Stomach smooth muscle (tissue), 2 donors: ENCODE measurements at regions not wholly inside any gene's neighbourhood (a gene's known extent, or its start where the extent isn't known, plus 50 kb on each side); places are given as distances from the start of the nearest gene placed in this dataset.
"Not testable (repeated sequence)": the region's sequence is repeated elsewhere in the genome, so short reads cannot be mapped to it uniquely, and the experiment has no call there.

ENCODE experiments used
- H3K27ac ChIP-seq: one replicate; pipeline ENCODE4 v1.7.0; 2013; ENCODE audit warnings: mild to moderate bottlenecking, low read length, inconsistent platforms
- H3K27me3 ChIP-seq, 2 donors: one replicate each; pipeline ENCODE4 v1.7.0; 2013; ENCODE audit warnings: low read length in 2 of 2; ENCODE audit not compliant: insufficient read depth in 2 of 2, control insufficient read depth in 1 of 2
- H3K36me3 ChIP-seq, 2 donors: one replicate each; pipeline ENCODE4 v1.7.0; 2013; ENCODE audit warnings: low read length in 2 of 2; ENCODE audit not compliant: control insufficient read depth in 2 of 2, insufficient read depth in 2 of 2
- H3K4me1 ChIP-seq: one replicate; pipeline ENCODE4 v1.7.0; 2013; ENCODE audit warnings: low read length; ENCODE audit not compliant: control insufficient read depth, insufficient read depth
- H3K4me3 ChIP-seq, 2 donors: one replicate each; pipeline ENCODE4 v1.7.0; 2013; ENCODE audit warnings: low read length in 2 of 2
- H3K9ac ChIP-seq, 2 donors: one replicate each; pipeline ENCODE4 v1.7.0; 2013; ENCODE audit warnings: low read length in 2 of 2, mild to moderate bottlenecking in 1 of 2
- H3K9me3 ChIP-seq, 2 donors: one replicate each; pipeline ENCODE4 v1.7.0; 2013; ENCODE audit warnings: low read length in 2 of 2; ENCODE audit not compliant: control insufficient read depth in 2 of 2
- donor health status: healthy.
- donor health status: Pancreatic carcinoma.

GRCh38 chr7:9582824-9583223, 1149.4 kb downstream of the NXPH1 start:
- no peak overlapping the region for H3K9ac ChIP-seq
- H3K27ac ChIP-seq = no peak overlapping the region
- H3K27me3 ChIP-seq = no peaks in the 10 kb centered on the region
- H3K4me3 ChIP-seq = no peak overlapping the region
- no peaks in the 10 kb centered on the region for H3K36me3 ChIP-seq
- H3K9me3 ChIP-seq = no peaks in the 10 kb centered on the region
- no peaks in the 10 kb centered on the region for H3K4me1 ChIP-seq

- Histone ChIP-seq H3K9ac (no peak overlapping the region), H3K9me3 (no peaks in the 10 kb centered on the region), H3K27me3 (no peaks in the 10 kb centered on the region), H3K36me3 (no peaks in the 10 kb centered on the region), H3K4me1 (no peaks in the 10 kb centered on the region), H3K4me3 (no peak overlapping the region), H3K27ac (no peak overlapping the region)
These were observed 1165.0 kb downstream of the NXPH1 start for GRCh38 chr7:9598411-9598810.

GRCh38 chr7:9600974-9601373, 1167.6 kb downstream of the NXPH1 start:
- H3K27me3 ChIP-seq = no peaks in the 10 kb centered on the region
- no peaks in the 10 kb centered on the region for H3K9me3 ChIP-seq
- H3K4me1 ChIP-seq = no peaks in the 10 kb centered on the region
- no peak overlapping the region for H3K27ac ChIP-seq
- H3K36me3 ChIP-seq = no peaks in the 10 kb centered on the region
- H3K9ac ChIP-seq = no peak overlapping the region
- no peak overlapping the region for H3K4me3 ChIP-seq

GRCh38 chr7:9603291-9603690, 1169.9 kb downstream of the NXPH1 start:
- Histone ChIP-seq H3K9me3 (no peaks in the 10 kb centered on the region), H3K4me1 (no peaks in the 10 kb centered on the region)

GRCh38 chr7:9608560-9608959, 1175.2 kb downstream of the NXPH1 start:
- Histone ChIP-seq H3K4me3 (no peak overlapping the region), H3K27ac (no peak overlapping the region), H3K27me3 (no peaks in the 10 kb centered on the region), H3K9me3 (no peaks in the 10 kb centered on the region), H3K9ac (no peak overlapping the region), H3K36me3 (no peaks in the 10 kb centered on the region), H3K4me1 (no peaks in the 10 kb centered on the region)

More at GRCh38 chr7:9603291-9603690, 1169.9 kb downstream of the NXPH1 start:
- Histone ChIP-seq H3K27ac (no peak overlapping the region), H3K4me3 (no peak overlapping the region), H3K9ac (no peak overlapping the region), H3K27me3 (no peaks in the 10 kb centered on the region), H3K36me3 (no peaks in the 10 kb centered on the region)

GRCh38 chr7:9620899-9621298, 1187.5 kb downstream of the NXPH1 start:
- H3K27me3 ChIP-seq, H3K4me3 ChIP-seq, H3K4me1 ChIP-seq, H3K9ac ChIP-seq, H3K36me3 ChIP-seq, H3K9me3 ChIP-seq, H3K27ac ChIP-seq: not testable (repeated sequence)

- not testable (repeated sequence) for H3K9ac ChIP-seq, H3K9me3 ChIP-seq, H3K27me3 ChIP-seq, H3K27ac ChIP-seq, H3K36me3 ChIP-seq, H3K4me1 ChIP-seq, H3K4me3 ChIP-seq
These were observed 1188.0 kb downstream of the NXPH1 start for GRCh38 chr7:9621306-9621902.

- H3K4me3 ChIP-seq = no peak overlapping the region
- no peaks in the 10 kb centered on the region for H3K27me3 ChIP-seq
- no peaks in the 10 kb centered on the region for H3K36me3 ChIP-seq
- H3K9ac ChIP-seq = no peak overlapping the region
- no peak overlapping the region for H3K27ac ChIP-seq
- H3K9me3 ChIP-seq = no peaks in the 10 kb centered on the region
- no peaks in the 10 kb centered on the region for H3K4me1 ChIP-seq
These were observed 1188.5 kb downstream of the NXPH1 start for GRCh38 chr7:9621927-9622326.

- H3K4me3 ChIP-seq = no peak overlapping the region
- H3K9me3 ChIP-seq = no peaks in the 10 kb centered on the region
- no peak overlapping the region for H3K9ac ChIP-seq
- no peaks in the 10 kb centered on the region for H3K27me3 ChIP-seq
- no peaks in the 10 kb centered on the region for H3K36me3 ChIP-seq
- H3K4me1 ChIP-seq = no peaks in the 10 kb centered on the region
- H3K27ac ChIP-seq = no peak overlapping the region
These were observed 1192.5 kb downstream of the NXPH1 start for GRCh38 chr7:9625953-9626352.

GRCh38 chr7:9645756-9646155, 1212.3 kb downstream of the NXPH1 start:
- H3K9ac ChIP-seq = no peak overlapping the region
- no peak overlapping the region for H3K27ac ChIP-seq
- no peaks in the 10 kb centered on the region for H3K27me3 ChIP-seq

GRCh38 chr7:9657257-9657656, 1223.8 kb downstream of the NXPH1 start:
- Histone ChIP-seq H3K9ac (no peak overlapping the region), H3K27ac (no peak overlapping the region)

More at GRCh38 chr7:9645756-9646155, 1212.3 kb downstream of the NXPH1 start:
- H3K4me1 ChIP-seq = no peaks in the 10 kb centered on the region
- H3K9me3 ChIP-seq = no peaks in the 10 kb centered on the region
- no peaks in the 10 kb centered on the region for H3K36me3 ChIP-seq
- H3K4me3 ChIP-seq = no peak overlapping the region

More at GRCh38 chr7:9657257-9657656, 1223.8 kb downstream of the NXPH1 start:
- H3K27me3 ChIP-seq = no peaks in the 10 kb centered on the region
- H3K4me1 ChIP-seq = no peaks in the 10 kb centered on the region
- H3K36me3 ChIP-seq = no peaks in the 10 kb centered on the region
- no peak overlapping the region for H3K4me3 ChIP-seq
- H3K9me3 ChIP-seq = no peaks in the 10 kb centered on the region
